GM18907 (cell line): ENCODE measurements at regions not wholly inside any gene's neighbourhood (a gene's known extent, or its start where the extent isn't known, plus 50 kb on each side); places are given as distances from the start of the nearest gene placed in this dataset.

ENCODE experiments used
- ATAC-seq: cut with Tn5 transposase; IDR thresholded peaks from one replicate; pipeline ENCODE4 v1.9.1; 2021; ENCODE audit warnings: mild to moderate bottlenecking, moderate library complexity; ENCODE audit not compliant: unreplicated experiment

GRCh38 chr21:17406202-17406601 is 106.6 kb upstream of the CXADR start:
- ATAC-seq, result no peak

- ATAC-seq, result no peak
Observed at GRCh38 chr21:17414766-17415165, 98.1 kb upstream of the CXADR start.

- ATAC-seq, result no peak
Observed at GRCh38 chr21:17416139-17416538, 96.7 kb upstream of the CXADR start.

GRCh38 chr21:17422931-17423330 is 89.9 kb upstream of the CXADR start:
- ATAC-seq, result no peak

GRCh38 chr21:17427157-17427556 is 85.7 kb upstream of the CXADR start:
- no peak for ATAC-seq

- peak; percentile 96 for ATAC-seq
Observed at GRCh38 chr21:17427831-17428483, 84.9 kb upstream of the CXADR start.

GRCh38 chr21:17428484-17428869 is 84.4 kb upstream of the CXADR start:
- ATAC-seq, result peak; percentile 88

GRCh38 chr21:17428980-17429379 is 83.9 kb upstream of the CXADR start:
- no peak for ATAC-seq

- ATAC-seq, result no peak
Observed at GRCh38 chr21:17429936-17430335, 82.9 kb upstream of the CXADR start.

GRCh38 chr21:17432732-17433057 is 80.1 kb upstream of the CXADR start:
- no peak for ATAC-seq

GRCh38 chr21:17433730-17434129 is 79.1 kb upstream of the CXADR start:
- no peak for ATAC-seq

GRCh38 chr21:17435565-17436543 is 77.0 kb upstream of the CXADR start:
- no peak for ATAC-seq

- no peak for ATAC-seq
Observed at GRCh38 chr21:17436626-17437111, 76.2 kb upstream of the CXADR start.

GRCh38 chr21:17438635-17439034 is 74.2 kb upstream of the CXADR start:
- no peak for ATAC-seq

GRCh38 chr21:17440969-17441368 is 71.9 kb upstream of the CXADR start:
- ATAC-seq, result no peak

GRCh38 chr21:17441370-17441769 is 71.5 kb upstream of the CXADR start:
- no peak for ATAC-seq

- ATAC-seq, result no peak
Observed at GRCh38 chr21:17442165-17442564, 70.7 kb upstream of the CXADR start.

- ATAC-seq, result no peak
Observed at GRCh38 chr21:17444828-17445227, 68.0 kb upstream of the CXADR start.

- ATAC-seq, result no peak
Observed at GRCh38 chr21:17446737-17447136, 66.1 kb upstream of the CXADR start.

GRCh38 chr21:17449701-17450100 is 63.1 kb upstream of the CXADR start:
- ATAC-seq, result no peak

GRCh38 chr21:17451364-17451891 is 61.4 kb upstream of the CXADR start:
- ATAC-seq, result no peak
